K562 (cell line): ENCODE measurements at regions not wholly inside any gene's neighbourhood (a gene's known extent, or its start where the extent isn't known, plus 50 kb on each side); places are given as distances from the start of the nearest gene placed in this dataset.

Experiments
- CLOCK ChIP-seq: fragments of 250-450 bp; sonication (Bioruptor Pico); IDR thresholded peaks from 2 replicates; pipeline ENCODE4 v1.4.0; 2020; ENCODE audit warnings: mild to moderate bottlenecking, moderate library complexity, borderline replicate concordance
- DPF2 ChIP-seq: fragments of 450-650 bp; IDR thresholded peaks from 2 replicates; pipeline ENCODE4 v1.6.1; 2016
- POLR2AphosphoS2 ChIP-seq: IDR thresholded peaks from 2 replicates; pipeline ENCODE4 v1.6.1; 2012; ENCODE audit warnings: low read length, improper control_type of control experiment
- PTTG1 ChIP-seq: fragments of 450-650 bp; IDR thresholded peaks from 2 replicates; pipeline ENCODE4 v1.6.1; 2016; ENCODE audit warnings: low read depth, mild to moderate bottlenecking, missing genetic modification characterization, missing compliant biosample characterization
- TF ChIP-seq, protein P1 (sequence below): fragments of 250-450 bp; sonication (Bioruptor Pico); IDR thresholded peaks from 2 replicates; pipeline ENCODE4 v1.5.0; 2021
- TF ChIP-seq, protein P2 (sequence below): fragments of 250-450 bp; sonication (Bioruptor Pico); IDR thresholded peaks from 2 replicates; pipeline ENCODE4 v1.5.0; 2021; ENCODE audit warnings: mild to moderate bottlenecking, borderline replicate concordance

DNA sequence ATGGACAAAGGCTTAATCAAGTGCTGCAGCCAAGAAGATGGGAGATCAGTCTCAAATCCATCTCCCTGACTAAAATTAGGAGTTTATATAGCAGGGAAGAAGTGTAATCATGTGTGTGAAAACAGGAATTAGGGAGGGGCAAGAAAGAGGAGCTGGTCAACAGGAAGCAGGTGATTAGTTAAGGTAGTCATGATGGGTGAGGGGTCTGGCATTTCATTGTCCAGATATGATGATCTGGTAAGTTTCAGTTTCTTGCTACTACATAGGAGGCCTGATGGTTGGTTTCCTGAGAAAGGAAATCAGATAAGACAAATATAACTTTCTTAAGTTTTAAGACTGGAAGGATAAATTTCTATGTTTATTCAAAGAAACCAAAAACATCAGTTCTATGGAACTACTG is 455.6 kb upstream of the GRAMD2B start (continued):
- TF ChIP-seq, protein P1, sequence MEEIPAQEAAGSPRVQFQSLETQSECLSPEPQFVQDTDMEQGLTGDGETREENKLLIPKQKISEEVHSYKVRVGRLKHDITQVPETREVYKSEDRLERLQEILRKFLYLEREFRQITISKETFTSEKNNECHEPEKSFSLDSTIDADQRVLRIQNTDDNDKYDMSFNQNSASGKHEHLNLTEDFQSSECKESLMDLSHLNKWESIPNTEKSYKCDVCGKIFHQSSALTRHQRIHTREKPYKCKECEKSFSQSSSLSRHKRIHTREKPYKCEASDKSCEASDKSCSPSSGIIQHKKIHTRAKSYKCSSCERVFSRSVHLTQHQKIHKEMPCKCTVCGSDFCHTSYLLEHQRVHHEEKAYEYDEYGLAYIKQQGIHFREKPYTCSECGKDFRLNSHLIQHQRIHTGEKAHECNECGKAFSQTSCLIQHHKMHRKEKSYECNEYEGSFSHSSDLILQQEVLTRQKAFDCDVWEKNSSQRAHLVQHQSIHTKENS (CRISPR knock-in tag): no peak
- no peak for TF ChIP-seq CLOCK (CRISPR knock-in tag)
- TF ChIP-seq, protein P2, sequence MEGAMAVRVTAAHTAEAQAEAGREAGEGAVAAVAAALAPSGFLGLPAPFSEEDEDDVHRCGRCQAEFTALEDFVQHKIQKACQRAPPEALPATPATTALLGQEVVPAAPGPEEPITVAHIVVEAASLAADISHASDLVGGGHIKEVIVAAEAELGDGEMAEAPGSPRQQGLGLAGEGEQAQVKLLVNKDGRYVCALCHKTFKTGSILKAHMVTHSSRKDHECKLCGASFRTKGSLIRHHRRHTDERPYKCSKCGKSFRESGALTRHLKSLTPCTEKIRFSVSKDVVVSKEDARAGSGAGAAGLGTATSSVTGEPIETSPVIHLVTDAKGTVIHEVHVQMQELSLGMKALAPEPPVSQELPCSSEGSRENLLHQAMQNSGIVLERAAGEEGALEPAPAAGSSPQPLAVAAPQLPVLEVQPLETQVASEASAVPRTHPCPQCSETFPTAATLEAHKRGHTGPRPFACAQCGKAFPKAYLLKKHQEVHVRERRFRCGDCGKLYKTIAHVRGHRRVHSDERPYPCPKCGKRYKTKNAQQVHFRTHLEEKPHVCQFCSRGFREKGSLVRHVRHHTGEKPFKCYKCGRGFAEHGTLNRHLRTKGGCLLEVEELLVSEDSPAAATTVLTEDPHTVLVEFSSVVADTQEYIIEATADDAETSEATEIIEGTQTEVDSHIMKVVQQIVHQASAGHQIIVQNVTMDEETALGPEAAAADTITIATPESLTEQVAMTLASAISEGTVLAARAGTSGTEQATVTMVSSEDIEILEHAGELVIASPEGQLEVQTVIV (CRISPR knock-in tag): no peak
- TF ChIP-seq POLR2AphosphoS2: no peak
- no peak for TF ChIP-seq PTTG1 (tag)
- no peak for TF ChIP-seq DPF2
- TF ChIP-seq, all 486 proteins: peak for 0
